Kidney epithelial cell (primary cell): ENCODE measurements at regions not wholly inside any gene's neighbourhood (a gene's known extent, or its start where the extent isn't known, plus 50 kb on each side); places are given as distances from the start of the nearest gene placed in this dataset.

ENCODE experiments used
- DNase-seq: peaks from one replicate; pipeline ENCODE4 v3.0.0-alpha.2; 2010; ENCODE audit warnings: low read depth
- H3K27me3 ChIP-seq: 2 replicates; pipeline ENCODE4 v1.6.0; 2011; ENCODE audit warnings: low read length; ENCODE audit not compliant: control insufficient read depth, insufficient read depth
- H3K36me3 ChIP-seq: 2 replicates; pipeline ENCODE4 v1.5.1; 2011; ENCODE audit warnings: low read length; ENCODE audit not compliant: control insufficient read depth, insufficient read depth
- H3K4me3 ChIP-seq: 2 replicates; pipeline ENCODE4 v1.5.1; 2011; ENCODE audit warnings: low read depth, mild to moderate bottlenecking, control low read depth, low read length
- TF ChIP-seq, protein P1 (sequence below): IDR thresholded peaks from 2 replicates; pipeline ENCODE4 v1.5.1; 2011; ENCODE audit warnings: mild to moderate bottlenecking, moderate library complexity, low read length, control low read depth, inconsistent platforms; ENCODE audit not compliant: insufficient read depth, poor library complexity, severe bottlenecking

DNA sequence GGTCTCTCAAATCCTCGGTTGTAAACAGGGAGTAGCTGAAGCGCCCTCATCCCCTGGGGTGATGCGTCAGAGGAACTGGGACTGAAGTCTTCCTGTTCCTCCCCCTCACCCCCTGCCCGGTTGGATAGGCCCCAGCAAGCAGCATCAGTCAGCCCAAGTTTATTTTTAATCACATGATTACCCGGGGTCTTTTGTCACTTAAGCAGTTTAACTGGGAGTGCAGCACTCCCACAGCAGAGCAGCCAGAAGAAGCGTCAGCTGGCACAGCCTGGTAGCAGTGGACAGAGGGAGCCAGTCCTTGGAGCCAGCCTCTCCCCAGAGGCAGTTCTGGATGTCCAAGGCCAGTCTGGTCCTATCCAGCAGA, 342.1 kb downstream of the CTTN start:
- Histone ChIP-seq H3K4me3 (no peak overlapping the region), H3K36me3 (no peaks in the 10 kb centered on the region), H3K27me3 (peaks cover 3% of the 10 kb centered on the region)
- DNase-seq = no peak
- TF ChIP-seq, protein P1, sequence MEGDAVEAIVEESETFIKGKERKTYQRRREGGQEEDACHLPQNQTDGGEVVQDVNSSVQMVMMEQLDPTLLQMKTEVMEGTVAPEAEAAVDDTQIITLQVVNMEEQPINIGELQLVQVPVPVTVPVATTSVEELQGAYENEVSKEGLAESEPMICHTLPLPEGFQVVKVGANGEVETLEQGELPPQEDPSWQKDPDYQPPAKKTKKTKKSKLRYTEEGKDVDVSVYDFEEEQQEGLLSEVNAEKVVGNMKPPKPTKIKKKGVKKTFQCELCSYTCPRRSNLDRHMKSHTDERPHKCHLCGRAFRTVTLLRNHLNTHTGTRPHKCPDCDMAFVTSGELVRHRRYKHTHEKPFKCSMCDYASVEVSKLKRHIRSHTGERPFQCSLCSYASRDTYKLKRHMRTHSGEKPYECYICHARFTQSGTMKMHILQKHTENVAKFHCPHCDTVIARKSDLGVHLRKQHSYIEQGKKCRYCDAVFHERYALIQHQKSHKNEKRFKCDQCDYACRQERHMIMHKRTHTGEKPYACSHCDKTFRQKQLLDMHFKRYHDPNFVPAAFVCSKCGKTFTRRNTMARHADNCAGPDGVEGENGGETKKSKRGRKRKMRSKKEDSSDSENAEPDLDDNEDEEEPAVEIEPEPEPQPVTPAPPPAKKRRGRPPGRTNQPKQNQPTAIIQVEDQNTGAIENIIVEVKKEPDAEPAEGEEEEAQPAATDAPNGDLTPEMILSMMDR = no peak

DNA sequence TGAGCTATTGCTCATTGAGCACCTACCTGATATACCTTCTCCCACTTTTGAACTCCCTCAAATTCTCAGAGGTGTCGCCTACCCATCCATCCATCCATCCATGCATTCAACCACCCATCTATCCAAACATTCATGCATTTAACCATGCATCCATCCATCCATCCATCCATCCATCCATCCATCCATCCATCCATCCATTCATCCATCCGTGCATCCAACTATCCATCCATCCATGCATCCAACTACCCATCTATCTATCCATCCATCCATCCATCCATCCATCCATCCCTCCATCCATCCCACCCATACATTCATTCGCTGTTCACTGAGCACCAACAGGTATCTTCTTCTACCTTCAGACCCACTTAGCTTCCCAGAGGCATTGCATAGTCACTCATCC, 342.8 kb downstream of the CTTN start:
- TF ChIP-seq, protein P1 = no peak
- Histone ChIP-seq H3K4me3 (no peak overlapping the region), H3K36me3 (no peaks in the 10 kb centered on the region), H3K27me3 (peaks cover 3% of the 10 kb centered on the region)
- no peak for DNase-seq

DNA sequence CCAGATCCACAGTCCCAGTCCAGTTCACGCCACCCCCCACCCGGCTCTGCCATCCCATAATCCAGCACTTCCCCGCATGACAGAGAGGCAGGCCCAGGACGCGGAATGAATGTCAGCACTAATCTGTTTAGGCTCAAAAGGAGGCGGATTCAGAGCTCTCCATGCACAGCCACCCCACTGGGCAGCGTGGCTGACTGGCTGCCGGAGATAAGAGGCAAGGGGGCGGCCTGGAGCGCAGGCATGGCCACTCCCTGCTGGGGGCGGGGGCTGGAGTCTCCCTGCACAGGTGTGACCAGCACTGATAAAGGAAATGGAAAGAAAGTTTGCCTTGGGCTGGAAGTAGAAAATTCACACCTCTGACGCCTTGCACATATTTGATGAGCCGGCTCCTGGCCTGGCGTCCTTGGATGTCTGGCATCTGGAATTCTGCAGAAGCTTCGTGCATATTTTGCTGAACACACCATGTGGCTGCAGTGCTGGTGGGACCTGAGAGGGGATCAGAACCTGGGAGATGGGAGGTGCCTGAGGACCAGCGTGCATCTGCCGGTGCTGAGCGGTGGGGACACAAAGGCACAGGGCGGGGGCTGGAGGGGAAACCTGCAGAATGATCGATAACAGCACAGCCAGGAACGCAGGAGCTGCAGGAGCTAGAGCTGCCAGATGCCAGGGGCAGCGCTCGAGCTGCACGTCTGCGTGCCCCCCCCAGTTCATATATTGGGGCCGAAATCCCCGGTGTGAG, 344.4 kb downstream of the CTTN start:
- TF ChIP-seq, protein P1 = no peak
- Histone ChIP-seq H3K36me3 (no peaks in the 10 kb centered on the region), H3K4me3 (no peak overlapping the region), H3K27me3 (peaks cover 3% of the 10 kb centered on the region)
- no peak for DNase-seq

DNA sequence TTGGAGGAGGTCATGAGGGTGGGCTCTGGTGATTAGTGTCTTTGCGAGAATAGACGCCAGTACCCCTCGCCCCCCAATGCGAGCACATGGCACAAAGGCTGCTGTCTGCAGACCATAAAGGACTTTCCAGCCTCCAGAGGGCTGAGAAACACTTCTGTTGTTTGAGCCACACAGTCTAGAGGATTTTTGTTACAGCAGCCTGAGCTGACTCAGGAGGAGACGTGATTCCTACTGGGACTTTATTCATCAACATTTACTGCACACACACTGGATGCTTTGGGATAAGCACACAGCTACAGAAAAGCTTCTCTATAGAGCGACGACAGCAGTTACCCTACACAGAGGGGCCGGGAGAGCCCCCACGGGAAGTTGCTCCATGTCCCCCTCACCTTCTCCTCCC, 345.0 kb downstream of the CTTN start:
- Histone ChIP-seq H3K4me3 (no peak overlapping the region), H3K36me3 (no peaks in the 10 kb centered on the region), H3K27me3 (peaks cover 3% of the 10 kb centered on the region)
- no peak for DNase-seq
- TF ChIP-seq, protein P1 = no peak

DNA sequence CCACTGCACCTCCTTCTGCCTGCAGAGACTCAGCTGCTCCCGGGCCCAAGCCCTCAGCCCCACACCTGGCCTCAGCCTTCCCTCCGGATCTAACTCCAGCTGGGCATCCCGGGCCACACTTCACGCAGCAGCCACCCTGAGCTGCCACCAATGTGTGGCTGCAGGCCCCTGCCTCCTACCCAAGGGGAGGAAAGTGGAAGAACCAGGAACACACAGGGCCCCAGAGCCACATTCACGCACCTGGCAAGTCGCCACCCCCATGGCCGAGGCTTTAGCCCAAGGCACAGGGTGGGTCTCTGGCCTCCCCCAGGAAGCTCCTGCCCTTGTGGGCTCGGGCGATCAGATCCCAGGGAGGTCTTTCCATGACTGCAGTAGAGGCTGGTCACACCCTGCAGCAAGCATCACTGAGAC, 345.6 kb downstream of the CTTN start:
- DNase-seq = no peak
- TF ChIP-seq, protein P1 = no peak
- no peaks in the 10 kb centered on the region for H3K36me3 ChIP-seq
- peaks cover 3% of the 10 kb centered on the region for H3K27me3 ChIP-seq
- H3K4me3 ChIP-seq = no peak overlapping the region

DNA sequence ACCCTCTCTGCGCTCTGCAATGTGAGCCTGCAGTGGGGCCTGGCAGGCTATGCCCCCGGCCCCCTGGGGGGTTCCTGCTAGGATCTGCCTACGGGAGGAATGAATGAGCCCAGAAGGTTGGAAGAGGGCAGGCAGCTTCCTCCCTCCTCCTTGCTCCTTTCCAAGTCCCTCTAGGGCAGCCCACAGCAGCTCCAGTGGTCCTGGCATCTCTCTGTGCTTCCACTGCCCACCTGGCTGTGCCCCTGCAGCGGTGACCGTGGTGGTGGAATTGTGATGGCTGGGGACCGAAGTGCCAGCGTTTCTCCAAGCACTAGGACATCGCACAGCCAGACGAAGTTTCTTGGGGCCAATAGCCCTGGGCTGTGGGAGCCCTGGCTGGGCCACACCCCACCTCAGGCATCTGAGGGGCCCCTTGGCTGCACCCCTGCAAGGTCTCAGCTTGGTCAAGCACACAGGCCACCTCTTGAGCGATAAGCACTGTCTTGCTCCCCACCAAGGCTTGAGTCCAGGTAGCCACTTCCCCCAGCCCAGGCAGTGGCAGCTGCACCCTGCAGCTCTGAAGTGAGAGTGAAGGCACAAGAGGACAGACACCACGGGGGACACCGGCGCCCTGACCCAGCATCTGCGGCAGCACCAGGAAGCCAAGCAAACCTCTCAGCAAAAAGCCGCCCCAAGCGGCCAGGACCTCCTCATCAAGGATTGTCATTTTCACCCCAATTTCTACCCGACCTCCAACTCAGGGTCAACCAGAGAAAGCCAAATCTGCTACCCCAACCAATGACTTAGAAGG, 346.3 kb downstream of the CTTN start:
- Histone ChIP-seq H3K27me3 (peaks cover 3% of the 10 kb centered on the region), H3K36me3 (no peaks in the 10 kb centered on the region), H3K4me3 (no peak overlapping the region)
- no peak for DNase-seq
- TF ChIP-seq, protein P1 = no peak
